ENCODE measurements at regions not wholly inside any gene's neighbourhood (a gene's known extent, or its start where the extent isn't known, plus 50 kb on each side); places are given as distances from the start of the nearest gene placed in this dataset.

DNA sequence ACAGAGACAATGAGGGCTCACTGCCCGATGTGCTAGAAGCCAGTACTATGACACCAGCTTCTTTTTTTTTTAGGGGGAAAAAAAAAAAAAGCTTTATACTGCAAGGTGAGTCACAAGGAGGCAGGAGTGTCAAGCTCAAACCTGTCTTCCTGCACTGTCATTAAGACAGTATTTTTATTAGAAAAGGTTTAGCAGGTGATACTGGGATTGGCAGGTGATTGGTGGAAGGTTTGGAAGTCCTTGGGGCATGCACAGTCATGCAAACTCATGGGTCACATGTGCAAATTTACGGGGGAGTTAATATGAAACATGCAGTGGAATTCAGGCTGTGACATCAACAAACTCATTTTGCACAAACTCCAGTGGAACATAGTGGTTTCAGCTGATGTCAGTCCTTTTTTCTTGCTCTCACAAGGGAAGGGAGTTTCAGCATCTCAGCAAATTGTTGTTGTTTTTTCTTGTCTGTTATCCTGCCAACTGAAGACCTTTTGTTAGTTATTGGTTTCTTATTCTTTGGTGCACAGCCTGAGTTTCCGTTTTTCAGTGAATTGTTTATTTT, 530.6 kb downstream of the ANKRD7 start:
- H3K27me3 Mint-ChIP-seq (ENCODE audit: low read depth in 2 of 2) = no peaks in the 10 kb centered on the region
- TF ChIP-seq, protein P1, sequence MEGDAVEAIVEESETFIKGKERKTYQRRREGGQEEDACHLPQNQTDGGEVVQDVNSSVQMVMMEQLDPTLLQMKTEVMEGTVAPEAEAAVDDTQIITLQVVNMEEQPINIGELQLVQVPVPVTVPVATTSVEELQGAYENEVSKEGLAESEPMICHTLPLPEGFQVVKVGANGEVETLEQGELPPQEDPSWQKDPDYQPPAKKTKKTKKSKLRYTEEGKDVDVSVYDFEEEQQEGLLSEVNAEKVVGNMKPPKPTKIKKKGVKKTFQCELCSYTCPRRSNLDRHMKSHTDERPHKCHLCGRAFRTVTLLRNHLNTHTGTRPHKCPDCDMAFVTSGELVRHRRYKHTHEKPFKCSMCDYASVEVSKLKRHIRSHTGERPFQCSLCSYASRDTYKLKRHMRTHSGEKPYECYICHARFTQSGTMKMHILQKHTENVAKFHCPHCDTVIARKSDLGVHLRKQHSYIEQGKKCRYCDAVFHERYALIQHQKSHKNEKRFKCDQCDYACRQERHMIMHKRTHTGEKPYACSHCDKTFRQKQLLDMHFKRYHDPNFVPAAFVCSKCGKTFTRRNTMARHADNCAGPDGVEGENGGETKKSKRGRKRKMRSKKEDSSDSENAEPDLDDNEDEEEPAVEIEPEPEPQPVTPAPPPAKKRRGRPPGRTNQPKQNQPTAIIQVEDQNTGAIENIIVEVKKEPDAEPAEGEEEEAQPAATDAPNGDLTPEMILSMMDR (IDR thresholded peaks at IDR 0.05) = no peak
- Histone ChIP-seq H3K4me3 (ENCODE audit: low read length) (no peak overlapping the region), H3K27ac (ENCODE audit: low read length) (no peak overlapping the region), H3K4me1 (ENCODE audit: control insufficient read depth, insufficient read depth, low read length) (no peaks in the 10 kb centered on the region), H3K9me3 (ENCODE audit: control insufficient read depth, insufficient read depth, low read length) (peaks cover 4% of the 10 kb centered on the region), H3K27me3 (ENCODE audit: control insufficient read depth, insufficient read depth, low read length) (no peaks in the 10 kb centered on the region), H3K36me3 (ENCODE audit: control insufficient read depth, insufficient read depth, low read length) (no peaks in the 10 kb centered on the region)
- intact Hi-C loops (cut with micrococcal nuclease) = no loop called here
- DNase-seq (no peak), ATAC-seq (no peak)
- peaks cover 17% of the 10 kb centered on the region for H3K36me3 Mint-ChIP-seq
- 94% methylated on average over 2 of the region's 3 CpGs for whole genome bisulfite sequencing (ENCODE audit: insufficient coverage)
- no peaks in the 10 kb centered on the region for H3K4me1 Mint-ChIP-seq
- no peak overlapping the region for H3K27ac Mint-ChIP-seq
- H3K9me3 Mint-ChIP-seq = peaks cover 5 to 14% of the 10 kb centered on the region in 2 donors
- H3K4me3 Mint-ChIP-seq = no peak overlapping the region

DNA sequence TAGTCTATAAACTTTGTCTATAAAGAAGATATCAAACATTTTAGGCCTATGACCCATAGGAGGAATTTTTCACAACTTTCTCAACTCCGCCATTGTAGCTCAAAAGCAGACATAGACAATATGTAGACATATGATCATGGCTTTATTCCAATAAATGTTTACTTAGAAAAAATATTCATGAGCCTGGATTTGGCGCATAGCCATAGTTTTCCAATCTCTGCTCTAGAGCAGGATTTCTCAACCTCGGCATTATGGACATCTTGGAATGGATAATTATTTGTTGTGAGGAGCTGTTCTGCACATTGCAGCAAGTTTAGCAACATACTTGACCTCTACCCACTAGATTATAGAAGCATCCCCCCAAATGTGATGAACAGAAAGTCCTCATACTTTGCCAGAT, 532.6 kb downstream of the ANKRD7 start:
- DNase-seq = no peak
- Histone ChIP-seq H3K36me3 (ENCODE audit: control insufficient read depth, insufficient read depth, low read length) (no peaks in the 10 kb centered on the region), H3K9me3 (ENCODE audit: control insufficient read depth, insufficient read depth, low read length) (peaks cover 4% of the 10 kb centered on the region), H3K4me3 (ENCODE audit: low read length) (no peak overlapping the region), H3K4me1 (ENCODE audit: control insufficient read depth, insufficient read depth, low read length) (no peaks in the 10 kb centered on the region), H3K27ac (ENCODE audit: low read length) (no peak overlapping the region), H3K27me3 (ENCODE audit: control insufficient read depth, insufficient read depth, low read length) (no peaks in the 10 kb centered on the region)
- Mint-ChIP-seq H3K27me3 (ENCODE audit: low read depth in 2 of 2) (no peaks in the 10 kb centered on the region), H3K27ac (no peak overlapping the region), H3K4me3 (no peak overlapping the region), H3K36me3 (peaks cover 8% of the 10 kb centered on the region), H3K4me1 (no peaks in the 10 kb centered on the region), H3K9me3 (peaks cover 3 to 5% of the 10 kb centered on the region in 2 donors)
- 100% methylated on average over 1 of the region's 3 CpGs for WGBS (ENCODE audit: insufficient coverage)
- ATAC-seq = no peak
- TF ChIP-seq, protein P1 (IDR thresholded peaks at IDR 0.05) = no peak
- intact Hi-C loops (cut with micrococcal nuclease) = no loop called here

DNA sequence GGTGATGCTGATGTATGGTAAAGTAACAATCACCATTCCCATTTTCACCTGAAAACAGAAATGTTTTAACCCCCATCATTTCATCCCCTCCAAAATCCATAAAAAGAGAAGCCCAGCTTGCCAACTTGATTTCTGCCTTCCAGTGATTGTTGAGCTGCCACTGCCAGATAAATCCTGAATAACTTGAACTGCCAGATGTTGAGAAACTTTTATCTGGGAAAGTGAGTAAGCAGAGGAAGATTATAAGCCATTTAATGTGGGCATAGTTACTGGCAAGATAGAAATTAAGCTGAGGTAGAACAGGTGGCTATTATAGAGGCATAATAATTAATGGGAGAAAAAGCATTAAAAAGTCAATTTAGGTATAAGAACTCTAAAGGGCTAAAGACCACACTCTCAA, 534.1 kb downstream of the ANKRD7 start:
- Mint-ChIP-seq H3K27me3 (ENCODE audit: low read depth in 2 of 2) (no peaks in the 10 kb centered on the region), H3K27ac (no peak overlapping the region), H3K4me1 (no peaks in the 10 kb centered on the region), H3K9me3 (peaks cover 2 to 3% of the 10 kb centered on the region in 2 donors), H3K36me3 (peaks cover 8% of the 10 kb centered on the region), H3K4me3 (no peak overlapping the region)
- intact Hi-C loops (cut with micrococcal nuclease) = no loop called here
- no peaks in the 10 kb centered on the region for H3K4me1 ChIP-seq (ENCODE audit: control insufficient read depth, insufficient read depth, low read length)
- H3K9me3 ChIP-seq (ENCODE audit: control insufficient read depth, insufficient read depth, low read length) = peaks cover 4% of the 10 kb centered on the region
- DNase-seq = no peak
- TF ChIP-seq, protein P1 (IDR thresholded peaks at IDR 0.05) = no peak
- no peaks in the 10 kb centered on the region for H3K27me3 ChIP-seq (ENCODE audit: control insufficient read depth, insufficient read depth, low read length)
- no peak overlapping the region for H3K4me3 ChIP-seq (ENCODE audit: low read length)
- no peaks in the 10 kb centered on the region for H3K36me3 ChIP-seq (ENCODE audit: control insufficient read depth, insufficient read depth, low read length)
- H3K27ac ChIP-seq (ENCODE audit: low read length) = no peak overlapping the region
- no peak for ATAC-seq

DNA sequence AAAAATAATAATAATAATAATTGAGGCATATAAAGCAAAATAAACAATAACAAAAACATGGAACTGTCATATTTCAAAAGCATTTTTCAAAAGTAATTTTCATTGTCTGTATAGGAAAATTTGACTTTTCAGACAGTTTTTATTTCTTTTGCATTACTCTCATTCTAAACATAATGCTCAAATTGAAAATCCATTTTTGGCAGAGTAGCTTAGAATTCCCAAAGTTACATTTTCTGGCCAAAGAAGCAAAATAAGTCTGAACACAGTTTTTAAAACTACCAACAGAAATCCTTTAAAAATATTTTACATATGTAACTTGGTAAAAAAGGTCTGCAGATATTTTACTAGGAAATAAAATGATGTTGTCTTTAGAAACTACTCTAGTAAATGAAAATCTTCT, 535.4 kb downstream of the ANKRD7 start:
- Mint-ChIP-seq H3K27me3 (ENCODE audit: low read depth in 2 of 2) (no peaks in the 10 kb centered on the region), H3K27ac (no peak overlapping the region), H3K9me3 (peaks cover 0 to 3% of the 10 kb centered on the region in 2 donors), H3K36me3 (no peaks in the 10 kb centered on the region), H3K4me1 (no peaks in the 10 kb centered on the region), H3K4me3 (no peak overlapping the region)
- TF ChIP-seq, protein P1 (IDR thresholded peaks at IDR 0.05) = no peak
- ATAC-seq (no peak), DNase-seq (no peak)
- peaks cover 9% of the 10 kb centered on the region for H3K9me3 ChIP-seq (ENCODE audit: control insufficient read depth, insufficient read depth, low read length)
- H3K36me3 ChIP-seq (ENCODE audit: control insufficient read depth, insufficient read depth, low read length) = no peaks in the 10 kb centered on the region
- intact Hi-C loops (cut with micrococcal nuclease) = no loop called here
- no peaks in the 10 kb centered on the region for H3K4me1 ChIP-seq (ENCODE audit: control insufficient read depth, insufficient read depth, low read length)
- H3K4me3 ChIP-seq (ENCODE audit: low read length) = no peak overlapping the region
- no peak overlapping the region for H3K27ac ChIP-seq (ENCODE audit: low read length)
- H3K27me3 ChIP-seq (ENCODE audit: control insufficient read depth, insufficient read depth, low read length) = no peaks in the 10 kb centered on the region

All from natural killer cell (primary cell).